OCI-LY7 (cell line): ENCODE measurements at regions not wholly inside any gene's neighbourhood (a gene's known extent, or its start where the extent isn't known, plus 50 kb on each side); places are given as distances from the start of the nearest gene placed in this dataset.
"Not testable (repeated sequence)": the region's sequence is repeated elsewhere in the genome, so short reads cannot be mapped to it uniquely, and the experiment has no call there.

Experiments used
- EZH2phosphoT487 ChIP-seq: fragments of 200-600 bp; sonication (generic); IDR thresholded peaks from 2 replicates; pipeline ENCODE4 v1.6.1; 2018; ENCODE audit warnings: low read depth, borderline replicate concordance, mild to moderate bottlenecking, mixed run types, antibody characterized with exemption, low read length, moderate library complexity, mixed read lengths
- TF ChIP-seq, protein P1 (sequence below): fragments of 200-600 bp; sonication (generic); conservative IDR thresholded peaks from 2 replicates; pipeline ENCODE4 v1.5.1; 2014; ENCODE audit warnings: mild to moderate bottlenecking, antibody characterized with exemption, low read length, moderate library complexity, mixed read lengths

DNA sequence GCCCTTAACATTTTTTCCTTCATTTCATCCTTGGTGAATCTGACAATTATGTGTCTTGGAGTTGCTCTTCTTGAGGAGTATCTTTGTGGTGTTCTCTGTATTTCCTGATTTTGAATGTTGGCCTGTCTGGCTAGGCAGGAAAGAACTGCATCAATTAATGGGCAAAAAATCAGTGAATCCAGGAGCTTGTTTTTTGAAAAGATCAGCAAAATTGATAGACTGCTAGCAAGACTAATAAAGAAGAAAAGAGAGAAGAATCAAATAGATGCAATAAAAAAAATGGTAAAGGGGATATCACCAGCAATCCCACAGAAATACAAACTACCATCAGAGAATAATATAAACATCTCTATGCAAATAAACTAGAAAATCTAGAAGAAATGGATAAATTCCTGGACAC lies 70.4 kb upstream of the FBXO11 start:
- not testable (repeated sequence) for TF ChIP-seq EZH2phosphoT487
- TF ChIP-seq, protein P1, sequence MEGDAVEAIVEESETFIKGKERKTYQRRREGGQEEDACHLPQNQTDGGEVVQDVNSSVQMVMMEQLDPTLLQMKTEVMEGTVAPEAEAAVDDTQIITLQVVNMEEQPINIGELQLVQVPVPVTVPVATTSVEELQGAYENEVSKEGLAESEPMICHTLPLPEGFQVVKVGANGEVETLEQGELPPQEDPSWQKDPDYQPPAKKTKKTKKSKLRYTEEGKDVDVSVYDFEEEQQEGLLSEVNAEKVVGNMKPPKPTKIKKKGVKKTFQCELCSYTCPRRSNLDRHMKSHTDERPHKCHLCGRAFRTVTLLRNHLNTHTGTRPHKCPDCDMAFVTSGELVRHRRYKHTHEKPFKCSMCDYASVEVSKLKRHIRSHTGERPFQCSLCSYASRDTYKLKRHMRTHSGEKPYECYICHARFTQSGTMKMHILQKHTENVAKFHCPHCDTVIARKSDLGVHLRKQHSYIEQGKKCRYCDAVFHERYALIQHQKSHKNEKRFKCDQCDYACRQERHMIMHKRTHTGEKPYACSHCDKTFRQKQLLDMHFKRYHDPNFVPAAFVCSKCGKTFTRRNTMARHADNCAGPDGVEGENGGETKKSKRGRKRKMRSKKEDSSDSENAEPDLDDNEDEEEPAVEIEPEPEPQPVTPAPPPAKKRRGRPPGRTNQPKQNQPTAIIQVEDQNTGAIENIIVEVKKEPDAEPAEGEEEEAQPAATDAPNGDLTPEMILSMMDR, result not testable (repeated sequence)
